Smooth muscle cell of the brain vasculature (primary cell): ENCODE measurements at regions not wholly inside any gene's neighbourhood (a gene's known extent, or its start where the extent isn't known, plus 50 kb on each side); places are given as distances from the start of the nearest gene placed in this dataset.

ENCODE experiments used
- DNase-seq: peaks from one replicate; pipeline ENCODE4 v3.0.0-alpha.2; 2012; ENCODE audit warnings: low read depth, low spot score

GRCh38 chr17:74079537-74080300, 123.8 kb upstream of the RPL38 start:
- no peak for DNase-seq

DNA sequence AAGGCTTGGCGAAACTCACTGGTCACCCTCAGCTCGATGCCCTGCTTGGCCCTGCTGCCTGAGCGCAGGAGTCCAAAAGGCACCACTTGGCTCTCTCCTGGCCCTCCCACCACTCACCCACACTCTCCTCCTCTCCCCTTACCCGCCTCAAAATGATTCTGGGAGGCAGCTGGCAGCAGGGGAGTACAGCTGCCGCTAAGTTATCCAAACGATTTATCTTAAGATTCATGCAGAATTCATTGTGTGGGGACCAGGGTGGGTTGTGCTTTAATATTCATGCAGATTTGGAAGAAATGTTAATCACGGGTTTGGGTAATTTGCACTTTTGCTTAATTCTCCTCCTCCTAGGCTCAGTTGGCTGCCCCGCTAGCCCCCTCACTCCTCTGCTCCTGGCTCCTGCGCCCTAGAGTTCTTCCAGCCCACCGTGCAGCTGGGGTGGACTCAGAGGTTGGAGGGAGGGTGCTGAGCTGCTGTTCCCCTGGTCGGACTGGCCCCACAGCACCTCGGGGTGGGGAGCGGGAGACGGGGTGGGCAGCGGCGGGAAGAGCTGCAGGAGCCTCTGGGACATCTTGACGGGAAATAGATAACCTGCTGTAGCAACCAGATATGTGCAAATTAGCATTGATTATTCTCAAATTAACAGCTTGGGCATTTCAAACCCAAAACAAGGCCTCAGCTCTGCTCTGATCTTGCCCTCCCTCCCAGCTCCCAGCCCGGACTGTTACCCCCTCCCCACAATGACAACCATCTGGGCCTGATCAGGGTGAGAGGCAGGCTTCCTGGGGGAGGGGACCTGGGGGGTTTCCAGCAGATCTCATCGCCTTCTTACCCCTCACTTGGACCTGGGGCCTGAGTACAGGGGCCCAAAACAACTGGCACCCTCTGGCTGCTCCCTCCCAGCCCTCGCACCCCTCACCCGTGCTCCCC, 122.6 kb upstream of the RPL38 start:
- DNase-seq: no peak

DNA sequence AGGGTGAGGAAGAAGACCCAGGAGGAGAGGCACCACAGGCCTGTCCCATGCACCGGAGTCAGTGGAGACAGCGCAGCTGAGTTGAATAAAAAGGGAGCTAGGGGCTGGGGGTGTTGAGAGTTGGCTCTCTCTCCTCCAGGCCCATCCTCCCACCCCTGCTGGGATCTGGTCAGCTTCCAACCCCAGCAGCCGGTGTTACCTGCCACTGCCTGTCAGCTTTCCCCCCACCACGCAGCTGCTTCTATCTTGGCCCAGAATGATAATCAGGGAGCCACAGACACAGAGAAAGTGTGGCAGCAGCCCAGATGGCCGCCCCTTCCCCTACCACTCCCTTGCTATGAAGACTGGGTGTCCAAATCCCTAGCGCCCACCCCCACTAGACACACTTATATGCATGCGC, 120.6 kb upstream of the RPL38 start:
- no peak for DNase-seq

DNA sequence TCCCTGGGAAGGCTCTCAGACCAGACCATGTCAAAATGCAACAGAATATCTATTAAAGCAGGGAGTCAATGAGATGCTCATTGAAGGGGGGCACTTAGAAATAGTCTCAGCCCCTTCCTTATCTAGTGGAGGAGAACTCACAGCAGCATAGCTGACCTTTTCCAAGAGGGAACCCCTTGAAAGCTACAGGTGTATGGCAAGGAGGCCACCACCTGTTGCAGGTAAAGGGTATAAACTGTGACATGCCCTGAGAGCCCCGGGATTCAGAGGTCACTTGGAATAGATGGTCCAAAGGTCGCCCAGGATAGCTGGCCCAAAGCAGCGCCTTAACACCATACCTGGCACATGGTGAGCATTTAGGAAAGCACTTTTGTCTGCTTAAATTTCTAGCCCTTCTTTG, 120.2 kb upstream of the RPL38 start:
- no peak for DNase-seq

DNA sequence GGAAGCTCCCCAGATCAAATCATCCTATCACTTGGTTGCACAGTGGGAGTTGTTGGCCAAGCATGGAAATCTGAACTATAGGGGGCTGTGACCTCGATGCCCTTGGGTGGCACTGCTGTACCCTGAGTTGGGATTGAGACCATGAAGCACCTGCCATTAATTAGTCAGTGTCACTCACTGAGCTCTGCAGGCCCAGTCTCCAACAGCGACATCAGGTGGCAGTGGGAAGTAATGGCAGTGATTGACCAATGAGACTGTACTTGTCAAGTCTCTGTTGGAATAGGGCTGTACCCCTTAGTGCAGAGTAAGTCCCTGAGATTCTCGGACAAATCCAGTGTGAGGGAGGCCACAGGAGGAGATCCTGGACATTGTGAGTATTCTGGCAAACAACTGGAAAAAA, 118.0 kb upstream of the RPL38 start:
- DNase-seq: no peak

DNA sequence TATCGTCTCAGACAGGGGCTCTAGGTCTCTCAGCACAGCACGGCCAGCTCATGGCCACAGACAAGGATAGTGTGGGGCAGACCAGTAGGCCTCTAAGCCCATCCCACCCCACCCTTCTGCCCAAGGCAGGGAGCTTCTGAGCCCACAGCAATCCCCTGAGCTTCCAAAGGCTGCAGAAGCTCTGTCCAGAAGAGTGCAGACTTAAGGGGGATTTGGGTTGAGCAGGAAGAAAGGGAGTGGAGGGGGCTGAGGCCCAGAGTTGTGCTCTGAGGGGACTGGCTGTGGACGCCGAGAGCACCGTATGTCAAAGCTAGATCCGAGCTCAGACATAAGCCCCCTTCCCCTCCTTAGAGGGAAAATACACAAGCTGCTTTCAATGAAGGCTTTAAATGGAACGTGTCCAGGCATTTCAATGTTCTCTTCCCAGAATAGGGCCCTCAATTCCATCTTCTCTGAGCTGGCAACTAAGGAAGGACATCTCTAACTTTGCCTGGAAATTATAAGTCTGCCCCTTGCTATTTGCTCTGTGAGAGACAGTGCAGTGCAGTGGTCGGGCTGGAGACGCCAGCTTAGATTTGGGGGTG, 116.4 kb upstream of the RPL38 start:
- DNase-seq: no peak

- DNase-seq: no peak
Observed at GRCh38 chr17:74088285-74088933, 115.1 kb upstream of the RPL38 start.

GRCh38 chr17:74088934-74089329, 114.5 kb upstream of the RPL38 start:
- no peak for DNase-seq

- no peak for DNase-seq
Observed at GRCh38 chr17:74089380-74089779, 114.1 kb upstream of the RPL38 start.

DNA sequence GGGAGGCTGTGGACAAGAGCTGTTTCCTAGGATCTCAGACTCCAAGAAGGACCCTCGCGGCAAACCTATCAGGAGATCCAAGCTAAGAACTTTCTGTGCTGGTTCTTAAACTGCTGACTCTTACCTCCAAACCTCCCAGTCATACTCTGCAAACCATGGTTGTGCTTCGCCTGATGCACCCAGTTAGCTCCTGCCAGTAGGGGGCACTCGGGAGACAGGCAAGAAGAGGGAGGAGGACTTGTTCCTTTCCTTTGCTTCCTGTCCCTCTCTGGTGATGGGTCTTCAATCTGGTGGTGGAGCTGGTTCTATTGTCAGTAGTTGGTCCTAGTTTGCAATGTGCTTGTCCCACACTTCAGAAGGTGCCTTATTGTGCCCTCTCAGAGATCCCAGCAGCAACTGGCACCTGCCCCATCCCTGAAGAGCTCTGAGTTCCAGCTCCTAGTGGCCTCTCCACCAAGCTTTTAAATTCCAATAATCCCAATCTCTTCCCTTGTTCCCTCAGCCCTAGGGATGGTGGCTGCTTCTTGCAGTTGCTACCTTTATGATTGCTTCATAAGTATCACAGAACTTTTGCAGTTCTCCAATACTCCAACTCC, 113.5 kb upstream of the RPL38 start:
- DNase-seq: peak; percentile 9

DNA sequence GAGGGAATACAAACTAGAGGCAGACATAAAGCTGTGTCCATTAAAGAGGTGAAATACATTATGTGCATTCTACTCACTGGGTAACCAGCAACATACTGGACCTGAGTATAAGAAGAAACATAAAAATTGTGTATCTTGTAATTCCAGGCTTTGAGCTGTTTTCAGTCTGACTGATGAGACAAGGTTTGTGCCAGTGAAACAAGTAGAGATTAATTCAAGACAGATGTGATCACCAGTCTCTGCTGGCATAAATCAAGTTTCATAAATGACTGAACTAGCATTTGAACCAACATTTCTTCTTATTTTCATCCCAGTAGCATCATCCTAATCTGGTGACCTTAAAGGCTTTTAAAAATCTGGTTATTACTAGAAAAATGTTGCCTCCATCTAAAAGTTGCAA, 108.8 kb upstream of the RPL38 start:
- DNase-seq: no peak

GRCh38 chr17:74096456-74096855, 107.0 kb upstream of the RPL38 start:
- no peak for DNase-seq

DNA sequence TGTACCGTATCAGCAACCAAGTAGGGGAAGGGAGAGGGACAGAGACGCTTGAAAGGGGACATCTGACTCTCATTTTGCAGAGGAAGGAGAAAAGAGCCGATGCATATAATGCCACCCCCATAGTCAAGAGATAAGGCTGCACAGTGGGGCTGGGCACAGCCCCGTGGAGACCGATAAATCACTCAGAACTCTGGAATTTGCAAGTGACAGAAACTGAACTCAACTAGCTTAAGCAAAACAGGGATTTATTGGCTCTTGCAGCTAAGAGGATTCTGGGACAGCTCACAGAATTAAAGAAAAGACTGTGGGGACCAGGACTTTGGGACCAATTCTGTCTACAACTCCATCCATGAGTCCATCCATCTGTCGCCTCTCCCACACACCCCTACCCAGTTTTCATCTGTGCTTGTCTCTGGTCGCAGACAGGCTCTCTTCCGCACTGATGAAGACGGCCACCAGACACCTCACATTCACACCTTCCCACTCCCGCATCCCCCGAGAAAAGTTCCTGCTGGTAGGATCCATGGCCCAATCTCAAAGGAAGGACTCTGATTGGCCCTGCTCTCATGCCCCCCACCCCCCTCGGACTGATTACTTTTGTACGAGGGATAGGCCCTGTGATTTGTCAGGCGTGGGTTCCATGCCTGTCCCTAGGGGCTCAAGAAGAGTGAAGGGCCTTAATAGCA, 105.9 kb upstream of the RPL38 start:
- no peak for DNase-seq

DNA sequence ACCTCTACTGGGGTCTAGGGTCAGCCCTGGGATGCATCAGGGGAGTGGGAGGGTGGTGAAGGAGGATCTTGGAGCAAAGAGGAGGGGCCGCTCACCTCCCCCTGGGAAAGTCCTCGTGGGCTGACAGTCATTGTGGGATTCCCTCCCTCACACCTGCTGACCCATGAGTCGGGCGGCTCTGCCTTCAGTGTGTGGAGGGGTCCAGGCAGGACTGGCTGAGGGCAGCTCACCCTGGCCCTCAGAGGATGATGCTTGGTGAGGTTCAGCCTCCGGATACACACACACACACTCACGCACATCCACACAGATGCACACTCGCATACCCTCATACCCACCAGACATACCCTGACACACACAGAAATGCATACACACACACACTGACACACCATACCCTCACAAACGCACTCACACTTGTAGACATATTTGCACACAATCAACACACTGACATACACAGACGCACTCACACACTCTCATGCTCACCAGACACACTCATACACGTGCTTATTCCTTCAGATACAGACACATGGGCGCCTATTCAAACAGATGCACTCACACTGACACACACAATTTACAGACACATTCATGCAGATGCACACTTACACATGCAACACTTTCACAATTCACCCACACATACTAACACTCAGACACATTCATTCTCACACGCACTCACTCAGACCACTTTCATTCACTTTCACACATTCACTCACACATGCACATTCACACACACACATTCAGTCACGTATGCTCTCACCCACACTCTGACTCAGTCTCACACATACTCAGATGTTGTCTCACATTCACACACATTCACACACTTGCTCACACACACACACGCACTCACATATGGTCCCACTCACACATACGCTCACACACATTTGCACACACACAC, 105.1 kb upstream of the RPL38 start:
- DNase-seq: no peak

DNA sequence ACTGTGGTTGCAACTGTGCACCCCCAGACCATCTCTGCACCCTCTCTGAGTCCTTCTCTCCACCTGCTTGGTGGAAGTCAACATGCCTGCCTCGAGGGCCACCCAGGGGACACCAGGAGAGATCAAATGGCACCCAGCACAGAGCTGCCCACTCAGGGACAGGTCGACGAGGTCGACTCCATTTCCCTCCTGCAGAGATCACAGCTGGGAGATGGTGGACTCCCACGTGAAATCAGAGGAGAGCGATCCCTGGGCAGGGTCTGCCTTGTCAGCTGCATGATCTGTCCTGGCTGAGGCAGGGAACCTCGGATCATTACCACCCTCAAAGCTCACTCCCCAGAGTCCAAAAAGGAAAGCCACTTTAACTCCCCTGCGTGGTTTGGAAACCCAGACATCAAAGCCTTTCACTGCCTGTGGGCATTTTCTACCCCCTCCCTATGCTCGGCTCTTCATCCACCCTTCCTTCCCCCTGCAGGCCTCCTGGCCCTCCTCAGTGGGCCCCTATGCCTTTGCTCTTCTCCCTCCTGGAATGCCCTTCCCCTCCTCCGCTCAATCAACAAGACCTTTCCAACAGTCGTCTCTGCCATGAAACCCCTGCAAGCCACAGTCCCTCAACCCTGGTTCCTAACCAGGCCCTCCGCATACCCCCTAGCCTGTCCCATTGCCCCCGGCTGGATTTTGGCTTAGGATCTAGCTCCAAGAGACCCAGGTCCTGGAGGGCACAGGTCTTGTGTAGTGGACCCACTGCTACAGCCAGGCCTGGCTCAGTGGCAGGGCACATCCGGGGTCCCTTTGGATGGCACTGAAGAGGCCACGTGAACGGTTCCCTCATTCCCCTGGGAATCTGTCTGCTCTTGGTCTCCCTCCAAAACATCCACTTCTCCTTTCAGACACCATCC, 103.8 kb upstream of the RPL38 start:
- DNase-seq: no peak

DNA sequence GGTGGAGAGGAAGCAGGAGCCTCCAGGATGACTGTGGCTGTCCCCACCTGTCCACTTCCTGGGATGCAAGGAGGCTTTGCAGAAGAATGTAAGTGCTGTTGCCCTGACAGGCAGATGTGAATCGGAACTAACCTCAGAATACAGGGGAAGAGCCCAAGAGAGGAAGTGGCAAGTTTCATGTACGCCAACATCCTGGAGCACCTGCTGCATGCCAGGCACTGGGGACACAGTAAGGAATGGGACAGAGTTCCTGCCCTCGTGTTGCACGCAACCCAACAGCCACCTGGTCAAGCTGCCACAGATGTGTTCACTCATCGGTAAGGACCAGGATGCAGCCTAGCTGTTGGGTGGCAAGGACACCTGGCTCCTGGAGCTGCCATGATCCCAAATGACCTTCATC, 98.6 kb upstream of the RPL38 start:
- no peak for DNase-seq

GRCh38 chr17:74107107-74107506, 96.4 kb upstream of the RPL38 start:
- DNase-seq: no peak

DNA sequence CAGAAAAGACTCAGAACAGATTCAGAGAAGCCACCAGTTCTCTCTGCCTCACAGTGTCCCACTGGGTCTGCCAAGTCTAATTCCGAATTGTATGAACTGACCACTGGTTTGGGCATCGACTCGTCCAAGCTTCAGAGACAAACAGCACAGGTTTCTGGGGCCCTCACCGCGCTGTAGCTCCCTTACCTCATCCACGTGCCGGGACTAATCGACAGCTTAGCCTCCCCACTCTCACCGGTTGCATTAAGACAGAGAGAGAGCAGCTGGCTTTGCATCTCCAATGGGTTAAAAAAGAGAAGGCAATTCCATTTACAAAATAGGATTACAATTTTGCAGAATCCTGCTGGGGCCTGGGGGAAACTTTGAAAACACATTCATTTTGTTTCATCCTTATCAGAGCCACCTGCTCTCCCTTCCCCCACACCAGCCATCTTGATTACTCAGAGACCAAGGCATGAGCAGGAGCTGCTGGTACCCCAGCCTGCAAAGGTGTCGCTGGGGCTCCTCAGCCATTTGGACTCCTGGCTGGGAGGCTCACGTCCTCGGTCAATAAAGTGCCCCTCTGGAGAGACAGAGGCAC, 95.3 kb upstream of the RPL38 start:
- no peak for DNase-seq

DNA sequence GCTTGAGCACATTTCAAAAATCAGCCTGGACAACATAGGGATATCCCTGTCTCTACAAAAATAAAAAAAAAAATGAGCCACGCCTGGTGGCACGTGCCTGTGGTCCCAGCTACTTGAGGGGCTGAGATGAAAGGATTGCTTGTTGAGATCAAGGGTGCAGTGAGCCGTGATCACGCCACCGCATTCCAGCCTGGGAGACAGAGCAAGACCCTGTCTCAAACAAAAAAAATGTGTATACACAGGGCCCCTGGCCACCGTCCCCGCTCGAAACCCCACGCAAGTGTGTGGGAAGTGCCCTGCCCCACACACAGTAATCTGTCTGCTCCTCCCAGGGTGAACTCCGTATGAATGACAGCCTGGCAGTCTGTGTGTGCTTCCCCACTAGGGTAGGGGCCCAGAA, 93.0 kb upstream of the RPL38 start:
- DNase-seq: no peak
